ENCODE measurements at regions not wholly inside any gene's neighbourhood (a gene's known extent, or its start where the extent isn't known, plus 50 kb on each side); places are given as distances from the start of the nearest gene placed in this dataset.

GRCh38 chr2:12032398-12032797 lies 286.0 kb downstream of the LPIN1 start:
- no peak for DNase-seq

GRCh38 chr2:12032975-12033374 lies 286.5 kb downstream of the LPIN1 start:
- no peak for DNase-seq

- no peak for DNase-seq
These were observed 287.1 kb downstream of the LPIN1 start for GRCh38 chr2:12033494-12033893.

GRCh38 chr2:12034382-12034781 lies 287.9 kb downstream of the LPIN1 start:
- no peak for DNase-seq

- DNase-seq = no peak
These were observed 288.7 kb downstream of the LPIN1 start for GRCh38 chr2:12035029-12035720.

GRCh38 chr2:12035956-12036639 lies 289.7 kb downstream of the LPIN1 start:
- no peak for DNase-seq

- no peak for DNase-seq
These were observed 290.2 kb downstream of the LPIN1 start for GRCh38 chr2:12036640-12036983.

- DNase-seq = no peak
These were observed 290.9 kb downstream of the LPIN1 start for GRCh38 chr2:12037301-12037700.

- no peak for DNase-seq
These were observed 294.8 kb downstream of the LPIN1 start for GRCh38 chr2:12041236-12041635.

GRCh38 chr2:12043131-12043530 lies 296.7 kb downstream of the LPIN1 start:
- DNase-seq = no peak

- no peak for DNase-seq
These were observed 298.4 kb downstream of the LPIN1 start for GRCh38 chr2:12044857-12045256.

- DNase-seq = no peak
These were observed 299.4 kb downstream of the LPIN1 start for GRCh38 chr2:12045864-12046291.

GRCh38 chr2:12046641-12047040 lies 300.2 kb downstream of the LPIN1 start:
- no peak for DNase-seq

GRCh38 chr2:12047761-12048160 lies 301.3 kb downstream of the LPIN1 start:
- DNase-seq = no peak

GRCh38 chr2:12048550-12048949 lies 302.1 kb downstream of the LPIN1 start:
- DNase-seq = no peak

- no peak for DNase-seq
These were observed 304.0 kb downstream of the LPIN1 start for GRCh38 chr2:12050396-12050795.

GRCh38 chr2:12051831-12052230 lies 305.4 kb downstream of the LPIN1 start:
- no peak for DNase-seq

- DNase-seq = no peak
These were observed 306.4 kb downstream of the LPIN1 start for GRCh38 chr2:12052796-12053195.

GRCh38 chr2:12054956-12055618 lies 308.7 kb downstream of the LPIN1 start:
- DNase-seq = no peak

GRCh38 chr2:12057436-12058166 lies 311.2 kb downstream of the LPIN1 start:
- DNase-seq = no peak

GRCh38 chr2:12059616-12060441 lies 313.4 kb downstream of the LPIN1 start:
- no peak for DNase-seq

- DNase-seq = no peak
These were observed 314.5 kb downstream of the LPIN1 start for GRCh38 chr2:12060886-12061285.

Data from T-helper 9 cell (primary cell).